GM19035 (cell line): ENCODE measurements at regions not wholly inside any gene's neighbourhood (a gene's known extent, or its start where the extent isn't known, plus 50 kb on each side); places are given as distances from the start of the nearest gene placed in this dataset.

ENCODE experiments used
- ATAC-seq: cut with Tn5 transposase; IDR thresholded peaks from one replicate; pipeline ENCODE4 v1.9.1; 2021; ENCODE audit not compliant: unreplicated experiment

DNA sequence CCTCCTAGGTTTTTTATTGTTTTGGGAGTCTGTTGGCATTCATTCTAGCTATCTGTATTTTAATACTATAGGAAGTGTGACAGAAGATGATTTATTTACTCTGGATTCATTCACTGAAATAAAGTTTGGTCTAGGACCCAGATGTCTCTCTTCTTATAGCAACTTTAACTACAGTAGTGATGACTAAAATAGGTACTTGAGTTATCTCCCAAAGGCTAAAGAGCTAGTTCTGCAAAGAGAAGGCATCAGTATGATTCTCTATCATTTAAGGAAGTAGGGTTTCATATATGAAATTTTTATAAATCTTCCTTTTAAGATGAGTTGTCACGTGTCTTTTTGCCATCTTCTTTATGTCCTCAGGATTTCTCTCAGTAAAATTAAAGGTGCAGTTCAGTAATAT lies 507.4 kb downstream of the KCTD12 start:
- no peak for ATAC-seq

DNA sequence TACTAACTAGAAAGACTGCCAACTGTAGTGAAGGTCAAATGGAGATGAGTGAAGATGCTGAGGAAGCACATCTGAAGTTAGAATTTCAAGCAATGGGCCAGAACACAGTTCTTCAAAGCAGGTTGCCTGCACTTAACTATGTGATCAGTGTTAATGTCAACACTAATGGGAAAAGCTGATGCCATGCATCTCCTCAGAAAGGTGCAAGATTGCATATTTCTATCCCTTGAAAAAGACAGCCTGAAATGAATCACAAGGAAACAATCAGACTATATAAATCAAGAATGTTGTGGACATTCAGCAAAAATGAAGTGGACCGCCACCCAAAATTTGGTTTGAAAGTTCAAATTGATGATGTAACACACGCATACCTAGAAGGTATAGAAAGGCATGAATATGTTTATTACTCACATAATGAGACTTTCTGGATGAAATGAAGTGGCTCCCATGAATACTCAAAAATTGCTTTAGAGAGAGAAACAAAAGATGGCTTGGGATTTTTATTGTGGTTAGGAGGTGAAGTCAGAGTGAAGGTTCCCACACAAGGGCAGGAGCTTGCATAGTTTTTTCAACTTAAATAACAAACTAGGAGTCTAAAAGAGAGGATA lies 522.4 kb downstream of the KCTD12 start:
- ATAC-seq: no peak

DNA sequence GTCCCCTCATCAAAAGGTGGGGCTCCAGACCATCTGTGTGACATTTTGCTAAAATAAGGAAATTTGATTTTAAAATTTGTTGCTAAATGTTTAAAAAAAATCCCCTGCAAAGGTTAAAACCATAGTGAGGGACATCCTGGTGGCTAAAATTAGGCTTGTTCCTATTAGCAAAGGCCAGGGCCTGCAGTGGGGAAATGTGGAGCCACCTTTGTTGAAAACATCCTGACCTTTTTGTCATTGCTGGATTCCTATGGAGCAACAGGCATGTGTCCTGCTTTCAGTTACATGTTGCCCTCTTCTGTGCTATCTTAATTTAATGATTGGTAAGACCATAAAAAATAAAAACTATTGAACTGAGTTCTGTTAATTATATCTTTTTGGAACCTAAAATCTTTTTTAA lies 524.3 kb downstream of the KCTD12 start:
- no peak for ATAC-seq

DNA sequence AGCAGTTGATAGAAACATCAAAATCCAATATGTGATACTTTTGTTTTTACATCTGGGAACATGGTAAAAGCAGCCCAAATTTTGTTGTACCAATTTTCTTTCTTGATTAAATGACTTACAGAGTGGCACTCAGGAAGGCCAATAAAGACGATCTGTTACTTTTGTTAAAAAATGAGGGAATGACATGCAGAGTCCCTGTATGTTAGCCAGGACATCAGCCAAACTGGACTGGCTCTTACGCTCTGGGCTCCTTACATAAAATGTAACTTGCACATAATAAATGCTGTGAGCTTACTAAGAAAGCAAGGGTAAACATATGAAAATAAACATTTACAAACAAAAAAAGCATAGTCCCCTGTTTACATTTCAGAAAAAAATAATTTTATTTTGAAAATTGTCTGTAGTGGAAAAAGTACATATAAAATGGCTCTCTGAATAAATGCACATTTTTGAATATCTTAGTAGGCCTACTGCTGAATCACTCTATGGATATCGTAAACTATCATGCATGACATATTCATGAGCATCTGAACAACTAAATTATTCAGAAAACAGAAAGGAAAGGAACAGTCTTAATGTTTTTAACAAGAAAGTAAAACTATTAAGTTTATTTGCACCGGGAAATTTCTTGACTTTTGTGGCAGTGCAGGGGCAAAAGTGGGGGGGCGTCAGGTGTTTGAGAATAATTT lies 534.5 kb downstream of the KCTD12 start:
- no peak for ATAC-seq

DNA sequence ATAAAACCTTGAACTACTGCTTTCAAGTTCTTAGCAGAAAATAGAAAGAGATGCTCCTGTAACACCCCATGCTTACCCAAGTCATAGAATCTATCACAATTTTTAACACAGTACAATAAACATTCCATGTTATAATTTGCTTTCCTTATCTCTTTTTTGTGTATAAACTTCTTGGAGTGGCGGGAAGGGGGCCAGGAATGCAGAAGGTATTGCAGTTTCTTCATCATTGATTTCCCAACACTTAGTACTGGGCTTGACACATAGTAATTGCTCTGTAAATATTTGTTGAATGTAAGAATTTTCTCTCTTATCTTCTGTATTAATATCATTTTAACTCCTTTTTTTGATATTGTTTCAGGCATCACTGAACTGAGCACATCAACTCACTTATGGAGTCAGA lies 535.8 kb downstream of the KCTD12 start:
- no peak for ATAC-seq

DNA sequence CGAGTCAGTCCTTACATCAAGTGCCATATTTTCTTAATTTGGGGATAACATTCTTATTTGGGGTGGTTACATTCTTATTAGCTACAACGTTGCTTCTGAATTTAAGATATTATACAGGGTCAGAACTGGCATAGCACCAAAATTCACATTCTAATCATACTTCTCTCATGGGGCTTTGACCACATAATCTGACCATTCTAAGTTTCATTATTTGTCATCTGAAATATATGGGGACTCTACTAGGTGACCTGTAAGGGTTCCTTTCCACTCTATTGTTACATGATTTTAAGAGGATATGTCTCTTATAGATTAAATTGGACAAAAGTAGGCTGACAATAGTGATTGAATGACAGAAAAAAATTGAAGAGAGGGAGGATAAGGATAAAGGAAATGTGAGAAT lies 536.5 kb downstream of the KCTD12 start:
- ATAC-seq: no peak

DNA sequence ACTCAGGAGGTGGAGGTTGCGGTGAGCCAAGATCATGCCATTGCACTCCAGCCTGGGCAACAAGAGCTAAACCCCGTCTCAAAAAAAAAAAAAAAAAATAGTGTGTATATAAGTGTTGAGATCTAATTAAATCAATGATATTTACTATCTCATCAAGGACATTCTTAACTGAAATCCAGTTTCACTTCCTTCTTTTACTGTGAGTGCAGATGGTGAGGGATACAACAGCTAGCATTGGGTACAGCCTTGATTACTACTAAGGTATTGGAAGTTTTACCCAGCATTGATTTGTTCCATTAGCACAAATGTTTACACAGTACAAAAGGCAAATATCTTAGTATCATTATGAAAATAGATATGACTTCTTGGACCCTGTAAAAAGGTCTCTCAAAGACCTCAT lies 546.6 kb downstream of the KCTD12 start:
- ATAC-seq: no peak

DNA sequence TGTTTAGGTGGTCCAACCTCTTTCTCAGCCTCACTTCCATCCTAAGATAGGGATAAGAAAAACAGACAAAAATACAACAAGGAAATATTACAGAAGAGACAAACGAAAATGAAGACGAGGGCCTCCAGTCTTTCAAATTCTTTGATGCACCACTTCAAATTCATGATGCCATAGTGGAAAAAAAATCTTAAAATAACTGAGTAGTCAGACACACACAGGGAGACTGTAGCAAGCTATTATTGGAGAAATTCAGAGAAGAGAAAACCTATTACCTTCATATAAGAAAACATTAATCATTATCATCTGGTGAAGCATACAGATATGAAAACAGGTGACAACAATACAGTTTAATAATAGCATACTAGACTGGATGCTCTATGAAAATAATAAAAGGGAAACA lies 548.2 kb downstream of the KCTD12 start:
- no peak for ATAC-seq

DNA sequence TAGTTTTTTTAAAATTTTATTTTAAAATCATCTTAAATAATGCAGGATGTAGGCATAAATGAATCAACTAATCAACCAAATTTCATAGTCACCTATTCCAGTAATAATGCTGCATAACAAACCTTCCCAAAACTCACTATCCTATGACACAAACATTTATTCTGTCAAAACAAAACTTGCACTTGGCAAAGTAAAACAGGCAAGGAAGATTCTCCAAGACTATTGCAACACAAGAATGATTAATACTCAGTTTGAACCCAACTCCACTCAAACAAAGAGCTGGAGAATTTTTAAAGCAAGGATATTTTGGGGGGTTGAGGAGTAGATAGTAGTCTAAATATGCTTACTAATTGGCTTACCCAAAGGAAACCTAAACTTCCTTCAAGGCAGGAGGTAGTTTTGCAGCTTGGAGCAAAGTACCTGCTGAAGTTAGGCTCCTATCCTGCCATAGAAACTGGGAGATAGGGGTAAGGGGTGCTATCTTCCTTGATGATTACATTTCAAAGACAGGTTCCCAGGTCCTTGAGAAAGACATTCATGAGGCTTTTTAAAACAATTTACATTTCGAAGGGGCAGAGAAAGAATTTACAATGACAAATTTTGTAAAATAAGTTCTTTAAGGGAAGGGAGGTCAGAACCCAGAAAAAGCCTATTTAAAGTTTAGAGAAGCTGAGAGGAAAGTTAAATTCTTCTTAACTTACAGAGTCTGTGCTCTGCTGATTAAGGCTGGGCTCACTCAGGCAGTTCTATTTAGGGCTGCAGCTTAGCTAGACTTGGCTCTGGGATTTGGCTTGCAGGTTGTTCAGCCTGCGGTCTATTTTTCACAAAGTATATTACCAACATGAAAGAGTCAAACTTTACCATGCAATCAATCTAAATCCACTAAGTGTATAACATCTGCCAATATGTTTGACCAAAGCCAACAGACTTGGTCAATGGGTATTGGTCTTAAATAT lies 549.0 kb downstream of the KCTD12 start:
- ATAC-seq: no peak

DNA sequence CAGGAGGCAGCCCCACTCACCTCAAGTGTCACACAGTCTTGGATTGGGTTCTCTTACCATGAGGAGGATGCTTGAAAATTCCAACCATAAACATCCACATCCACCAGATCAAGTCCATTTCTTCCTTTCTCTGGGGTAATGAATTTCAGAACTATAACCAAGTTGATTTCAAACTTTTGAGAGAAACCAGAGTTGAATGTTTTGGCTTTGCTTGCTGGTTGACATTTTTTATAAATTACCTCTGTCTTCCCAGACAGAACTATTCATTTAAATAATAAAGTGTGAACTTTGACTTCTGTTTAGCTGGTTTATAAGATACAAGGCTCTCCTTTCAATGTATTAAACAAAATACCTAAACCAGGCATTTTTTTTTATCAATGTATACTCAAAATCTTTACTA lies 550.7 kb downstream of the KCTD12 start:
- no peak for ATAC-seq

DNA sequence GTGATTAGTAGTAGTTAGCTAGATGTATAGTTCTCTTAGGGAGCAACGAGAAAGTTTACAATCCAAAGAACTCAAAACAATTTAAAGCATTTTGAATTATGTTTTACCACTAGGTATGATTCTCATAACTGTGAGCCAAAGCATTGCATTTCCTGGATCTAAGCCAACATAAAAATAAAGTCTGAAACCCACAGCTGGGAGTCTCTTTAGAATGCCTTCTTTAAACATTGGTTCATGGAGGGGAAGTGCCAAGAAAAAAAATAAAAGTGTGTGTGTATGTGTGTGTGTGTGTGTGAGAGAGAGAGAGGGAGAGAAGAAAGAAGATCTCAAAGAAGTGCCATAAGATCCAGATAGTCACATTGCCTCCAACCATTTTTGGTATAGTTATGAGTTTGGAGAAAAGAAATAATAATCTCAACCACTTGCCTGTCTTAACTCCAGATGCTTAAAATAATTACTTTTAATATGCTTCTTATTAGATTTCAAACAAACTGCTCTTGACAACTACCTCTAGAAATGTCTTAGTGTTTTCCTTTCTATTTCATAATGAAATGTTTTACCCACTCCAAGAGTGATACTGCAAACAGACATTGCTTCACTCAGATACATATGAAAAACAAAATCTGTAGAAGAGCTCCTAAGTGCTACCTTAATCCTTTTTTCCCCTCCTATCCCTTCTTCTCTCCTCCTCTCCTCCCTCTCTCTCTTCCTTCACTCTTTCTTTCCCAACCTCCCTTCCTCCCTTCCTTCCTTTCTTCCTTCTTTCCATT lies 554.1 kb downstream of the KCTD12 start:
- ATAC-seq: no peak

DNA sequence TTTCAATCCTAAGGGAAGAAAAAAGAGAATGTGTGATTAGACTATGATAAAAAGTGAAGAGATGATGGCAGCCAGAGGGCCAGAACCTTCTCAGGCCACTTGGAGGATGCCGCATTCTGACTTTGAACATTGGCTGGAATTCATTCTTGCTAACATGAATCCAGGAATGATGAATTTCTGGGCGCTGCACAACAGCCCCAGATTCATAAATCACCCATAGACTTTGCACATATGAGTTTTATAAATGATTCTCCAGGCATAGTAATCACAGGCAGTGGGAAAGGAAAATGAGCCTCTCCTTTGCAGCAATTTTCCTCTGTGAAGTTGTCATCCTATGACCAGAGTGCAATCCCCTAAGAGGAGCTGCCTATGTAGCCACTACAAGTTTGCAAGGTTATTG lies 555.4 kb downstream of the KCTD12 start:
- no peak for ATAC-seq

DNA sequence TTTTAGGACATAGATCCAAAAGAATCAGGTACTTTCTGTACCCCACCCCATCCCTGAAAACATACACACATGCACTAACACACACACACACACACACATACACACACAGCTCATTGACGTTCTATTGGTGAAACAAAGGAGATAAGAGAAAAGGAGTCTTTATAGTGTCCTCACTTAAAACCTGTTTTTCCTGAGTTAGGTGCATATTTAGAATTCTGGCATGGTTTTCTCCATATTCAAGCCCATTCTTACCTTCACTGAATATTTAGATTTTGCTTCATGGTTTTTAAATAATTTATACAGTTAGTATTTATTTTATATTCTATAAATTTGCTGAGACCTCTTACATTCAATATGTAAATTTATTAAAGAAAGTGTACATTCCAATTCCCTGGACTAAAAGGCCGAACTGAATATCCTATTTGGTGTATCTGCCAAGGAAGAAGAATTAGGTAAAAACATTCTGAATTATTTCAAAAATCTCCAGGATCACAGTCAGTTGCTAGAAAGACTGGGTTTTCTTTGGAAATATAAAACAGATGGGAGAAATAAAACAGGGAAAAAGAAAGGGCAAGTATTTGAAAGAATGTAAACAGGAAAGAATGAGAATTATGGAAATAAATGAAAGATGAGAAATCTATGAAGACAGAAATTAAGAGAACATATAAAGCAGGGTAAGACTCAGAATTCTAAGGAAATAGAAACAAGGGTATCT lies 556.2 kb downstream of the KCTD12 start:
- ATAC-seq: no peak

DNA sequence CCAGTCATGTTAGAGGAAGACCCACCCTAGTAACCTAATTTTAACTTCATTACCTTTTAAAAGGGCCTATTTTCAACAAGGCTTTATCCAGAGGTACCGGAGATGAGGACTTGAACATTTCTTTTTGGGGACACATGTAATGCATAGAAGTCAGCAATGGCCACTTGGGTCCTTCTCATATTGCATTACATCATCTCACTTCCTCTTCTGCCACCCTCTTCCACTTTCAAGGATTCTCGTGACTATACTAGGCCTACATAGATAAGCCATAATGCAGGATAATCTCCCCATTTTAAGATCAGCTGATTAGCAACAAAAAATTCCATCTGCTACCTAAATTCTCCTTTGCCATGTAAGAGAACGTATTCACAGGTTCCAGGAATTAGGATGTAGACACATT lies 557.2 kb downstream of the KCTD12 start:
- no peak for ATAC-seq

DNA sequence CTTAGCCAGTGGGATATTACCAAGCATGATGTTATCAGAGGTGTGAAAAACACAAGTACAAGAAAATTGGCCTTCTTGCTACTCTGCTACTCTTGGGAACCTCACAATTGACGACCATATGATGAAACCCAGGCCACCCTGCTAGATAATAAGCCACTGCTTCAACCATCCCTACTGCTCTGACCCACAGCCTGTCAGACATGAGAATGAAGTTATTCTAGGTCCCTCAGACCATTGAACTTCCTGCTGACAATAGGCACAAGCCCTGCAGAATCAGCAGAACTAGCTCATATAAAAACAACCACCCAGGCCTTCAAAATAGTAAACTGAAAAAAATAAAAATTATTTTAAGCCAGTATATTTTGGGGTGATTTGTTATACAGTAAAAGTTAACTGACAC lies 559.9 kb downstream of the KCTD12 start:
- no peak for ATAC-seq

DNA sequence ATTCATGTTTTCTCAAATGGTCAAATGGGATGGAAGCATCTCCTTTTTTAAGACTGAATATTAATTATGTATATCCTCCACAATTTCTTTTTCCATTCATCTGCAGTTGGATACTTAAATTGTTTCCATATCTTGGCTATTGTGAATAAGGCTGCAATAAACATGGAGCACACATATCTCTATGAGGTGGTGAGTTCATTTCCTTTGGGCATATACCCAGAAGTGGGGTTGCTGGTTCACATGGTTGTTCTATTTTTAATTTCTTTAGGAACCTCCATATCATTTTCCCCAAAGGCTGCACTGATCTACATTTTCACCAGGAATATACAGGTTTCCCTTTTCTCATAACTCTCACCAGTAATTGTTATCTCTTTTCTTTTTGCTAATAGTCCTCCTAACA lies 566.3 kb downstream of the KCTD12 start:
- no peak for ATAC-seq

DNA sequence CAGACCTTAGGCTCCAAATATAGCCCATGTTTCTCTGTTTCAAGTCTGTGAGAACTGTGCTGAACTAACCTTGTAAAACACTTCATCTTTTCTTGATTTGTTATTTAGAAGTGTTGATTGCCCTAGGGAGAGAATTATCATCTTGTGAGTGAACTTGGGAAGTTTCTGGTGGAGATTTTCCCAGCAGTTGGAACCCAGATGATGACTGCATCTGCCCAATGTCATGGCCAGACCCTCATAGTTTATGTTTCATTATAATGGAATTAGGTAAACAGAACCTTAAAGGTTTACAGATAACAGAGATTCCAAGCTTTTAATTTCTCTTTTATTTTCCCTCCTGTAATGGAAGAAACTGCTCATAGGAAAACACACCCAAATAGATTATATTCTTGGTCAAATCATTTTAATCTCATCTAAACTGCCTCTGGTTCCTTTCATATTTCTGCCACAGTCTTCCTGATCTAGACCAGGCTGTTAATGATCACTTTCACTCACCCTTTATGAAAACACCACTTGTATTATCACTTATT lies 569.1 kb downstream of the KCTD12 start:
- no peak for ATAC-seq

DNA sequence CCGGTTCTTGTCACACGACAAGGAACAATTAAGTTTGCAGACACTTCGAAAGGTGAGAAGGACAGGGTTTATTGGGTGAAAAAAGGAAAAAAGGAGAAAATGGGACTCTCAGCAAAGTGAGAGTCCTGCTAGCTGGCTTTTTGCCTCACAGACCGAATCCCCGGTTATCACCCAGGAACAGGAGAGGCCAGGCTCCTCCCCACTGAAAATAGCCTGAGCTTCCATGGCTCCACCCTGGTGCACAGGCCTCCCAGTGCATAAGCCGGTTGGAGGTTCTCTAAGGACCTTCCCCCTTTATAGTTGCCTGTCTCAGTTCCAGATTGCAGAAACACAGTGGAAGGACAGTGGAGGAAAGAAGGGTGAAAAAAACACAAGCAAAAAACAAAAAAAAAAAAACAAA lies 571.7 kb downstream of the KCTD12 start:
- no peak for ATAC-seq

DNA sequence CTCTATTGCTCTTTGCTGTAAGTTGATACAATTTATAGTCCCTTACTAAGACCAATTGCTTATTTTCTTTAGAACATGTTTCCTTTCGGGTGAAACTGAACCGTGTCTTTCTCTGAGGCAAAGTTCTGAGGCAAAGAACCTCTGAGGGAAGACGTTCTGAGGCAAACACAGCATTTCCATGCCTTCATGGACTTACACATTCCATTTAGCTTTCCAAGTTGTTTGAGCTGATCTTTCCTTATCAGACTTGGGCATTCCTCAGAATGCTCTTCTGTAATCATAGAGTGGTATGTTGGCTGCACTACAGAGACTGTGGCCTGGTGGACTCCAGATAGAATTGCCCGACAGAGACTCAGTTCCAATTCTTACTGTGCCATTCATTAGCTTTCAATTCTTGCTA lies 579.1 kb downstream of the KCTD12 start:
- ATAC-seq: no peak

DNA sequence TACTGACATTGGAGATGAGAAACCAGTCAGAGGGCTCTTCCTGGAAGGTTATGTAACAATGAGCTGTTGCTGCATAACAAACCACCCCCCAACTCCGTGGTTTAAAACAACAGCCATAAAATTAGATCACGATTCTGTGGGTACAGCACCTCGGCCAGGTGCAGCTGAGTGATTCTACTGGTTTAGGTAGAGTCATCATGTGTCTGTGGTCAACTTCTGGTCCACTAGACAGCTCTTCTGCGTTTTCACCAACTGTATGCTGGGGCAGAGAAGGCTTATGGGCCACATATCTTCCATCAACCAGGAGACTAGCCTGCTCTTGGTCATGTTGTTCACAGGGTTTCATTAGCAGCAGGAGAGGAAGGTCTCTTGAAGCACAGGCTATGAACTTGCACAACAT lies 585.5 kb downstream of the KCTD12 start:
- ATAC-seq: no peak
